Stomach (tissue), 8 donors: ENCODE measurements at regions not wholly inside any gene's neighbourhood (a gene's known extent, or its start where the extent isn't known, plus 50 kb on each side); places are given as distances from the start of the nearest gene placed in this dataset.
A peak's percentile ranks its signal among the peaks of the same experiment; 100 is the strongest.

Experiments
- DNase-seq, 2 donors: peaks; one replicate each; pipeline versions ENCODE4 v3.0.0 to v3.0.0-alpha.2; 2013 to 2019
- H3K27ac ChIP-seq, 5 donors: fragments of 200-600 bp in 4 of 5; sonication (generic) in 4 of 5; one replicate each; pipeline ENCODE4 v1.5.1; 2013 to 2019; ENCODE audit warnings: mild to moderate bottlenecking in 1 of 5, moderate library complexity in 1 of 5
- H3K27me3 ChIP-seq, 3 donors: fragments of 200-600 bp; sonication (generic); one replicate each; pipeline ENCODE4 v1.5.1; 2017 to 2019; ENCODE audit warnings: mixed run types in 1 of 3
- H3K36me3 ChIP-seq, 4 donors: fragments of 200-600 bp; sonication (generic); 1 replicate in 3 of 4; 2 replicates in 1 of 4; pipeline ENCODE4 v1.5.1; 2016 to 2019
- H3K4me1 ChIP-seq, 4 donors: fragments of 200-600 bp; sonication (generic); one replicate each; pipeline ENCODE4 v1.5.1; 2016 to 2019
- H3K4me3 ChIP-seq, 4 donors: fragments of 200-600 bp; sonication (generic) in 3 of 4; one replicate each; pipeline ENCODE4 v1.5.1; 2016 to 2019; ENCODE audit warnings: mild to moderate bottlenecking in 1 of 4
- H3K9me3 ChIP-seq, 4 donors: fragments of 200-600 bp; sonication (generic); one replicate each; pipeline ENCODE4 v1.5.1; 2016 to 2019
- EP300 ChIP-seq: sonication (generic); formaldehyde crosslinking; IDR thresholded peaks from one replicate; pipeline ENCODE4 v1.6.1; 2017; ENCODE audit warnings: antibody characterized with exemption
- POLR2A ChIP-seq, 4 donors: fragments of 450-650 bp; IDR thresholded peaks; one replicate each; pipeline ENCODE4 v1.6.1; 2016; ENCODE audit warnings: antibody characterized with exemption in 4 of 4, control low read depth in 2 of 4, mild to moderate bottlenecking in 1 of 4, moderate library complexity in 1 of 4
- POLR2AphosphoS5 ChIP-seq, 3 donors: sonication (generic); formaldehyde crosslinking; IDR thresholded peaks; one replicate each; pipeline ENCODE4 v1.6.1; 2016; ENCODE audit warnings: antibody characterized with exemption in 3 of 3
- WGBS, 5 donors: extraction: QIAGEN DNeasy Blood & Tissue Kit in 3 of 5; methylation state at CpG; one replicate each; pipeline versions ENCODE4 v1.1.5 to v1.1.7; 2013 to 2018; 5-methylcytosine and 5-hydroxymethylcytosine counted together
- intact Hi-C: fragments of 100-400 bp; cut with DNase I; formaldehyde crosslinking; loops from one replicate; pipeline ENCODE4 v1.15.1; 2023; ENCODE audit warnings: low total_unique reads
- TF ChIP-seq, protein P1 (sequence below), 7 experiments: fragments of 450-650 bp in 4 of 7; fragments of 200-600 bp in 3 of 7; sonication (generic) in 3 of 7; IDR thresholded peaks; one replicate each; pipeline ENCODE4 v1.5.1; 2016 to 2019; ENCODE audit warnings: antibody characterized with exemption in 7 of 7, control low read depth in 2 of 7, mild to moderate bottlenecking in 1 of 7
- donor health status: healthy with polysubstance abuse.
- donor health status: Bipolar disorder and iron deficiency.
- donor health status: healthy.

- no peaks in the 10 kb centered on the region for H3K27me3 ChIP-seq
- no peak for TF ChIP-seq POLR2A (IDR thresholded peaks at IDR 0.05)
- TF ChIP-seq, protein P1, sequence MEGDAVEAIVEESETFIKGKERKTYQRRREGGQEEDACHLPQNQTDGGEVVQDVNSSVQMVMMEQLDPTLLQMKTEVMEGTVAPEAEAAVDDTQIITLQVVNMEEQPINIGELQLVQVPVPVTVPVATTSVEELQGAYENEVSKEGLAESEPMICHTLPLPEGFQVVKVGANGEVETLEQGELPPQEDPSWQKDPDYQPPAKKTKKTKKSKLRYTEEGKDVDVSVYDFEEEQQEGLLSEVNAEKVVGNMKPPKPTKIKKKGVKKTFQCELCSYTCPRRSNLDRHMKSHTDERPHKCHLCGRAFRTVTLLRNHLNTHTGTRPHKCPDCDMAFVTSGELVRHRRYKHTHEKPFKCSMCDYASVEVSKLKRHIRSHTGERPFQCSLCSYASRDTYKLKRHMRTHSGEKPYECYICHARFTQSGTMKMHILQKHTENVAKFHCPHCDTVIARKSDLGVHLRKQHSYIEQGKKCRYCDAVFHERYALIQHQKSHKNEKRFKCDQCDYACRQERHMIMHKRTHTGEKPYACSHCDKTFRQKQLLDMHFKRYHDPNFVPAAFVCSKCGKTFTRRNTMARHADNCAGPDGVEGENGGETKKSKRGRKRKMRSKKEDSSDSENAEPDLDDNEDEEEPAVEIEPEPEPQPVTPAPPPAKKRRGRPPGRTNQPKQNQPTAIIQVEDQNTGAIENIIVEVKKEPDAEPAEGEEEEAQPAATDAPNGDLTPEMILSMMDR (IDR thresholded peaks at IDR 0.05): no peak
- no peak for TF ChIP-seq EP300
- no peak for TF ChIP-seq POLR2AphosphoS5 (IDR thresholded peaks at IDR 0.05)
- no peaks in the 10 kb centered on the region for H3K9me3 ChIP-seq
- H3K4me3 ChIP-seq: no peak overlapping the region
- no peak for DNase-seq
- intact Hi-C loops: no loop called here
- no peak overlapping the region for H3K27ac ChIP-seq
- WGBS, 5 donors: 17 to 28% (median 25%) methylated on average over 6 of the region's 6 CpGs
- no peaks in the 10 kb centered on the region for H3K4me1 ChIP-seq
- no peaks in the 10 kb centered on the region for H3K36me3 ChIP-seq
These were observed 318.4 kb downstream of the SLC6A15 start for GRCh38 chr12:84594157-84594556.

GRCh38 chr12:84585776-84586395 is 326.7 kb downstream of the SLC6A15 start:
- Histone ChIP-seq H3K4me3 (no peak overlapping the region), H3K27ac (no peak overlapping the region), H3K27me3 (no peaks in the 10 kb centered on the region), H3K9me3 (no peaks in the 10 kb centered on the region), H3K4me1 (no peaks in the 10 kb centered on the region), H3K36me3 (no peaks in the 10 kb centered on the region)
- TF ChIP-seq EP300 (no peak), POLR2AphosphoS5 (IDR thresholded peaks at IDR 0.05) (no peak), POLR2A (IDR thresholded peaks at IDR 0.05) (no peak)
- TF ChIP-seq, protein P1 (IDR thresholded peaks at IDR 0.05): no peak
- intact Hi-C loops: no loop called here
- peak in 1 of 2 donors; percentile 9 for DNase-seq
- 39 to 65% (median 60%) methylated on average over 5 of the region's 5 CpGs for WGBS, 5 donors

DNA sequence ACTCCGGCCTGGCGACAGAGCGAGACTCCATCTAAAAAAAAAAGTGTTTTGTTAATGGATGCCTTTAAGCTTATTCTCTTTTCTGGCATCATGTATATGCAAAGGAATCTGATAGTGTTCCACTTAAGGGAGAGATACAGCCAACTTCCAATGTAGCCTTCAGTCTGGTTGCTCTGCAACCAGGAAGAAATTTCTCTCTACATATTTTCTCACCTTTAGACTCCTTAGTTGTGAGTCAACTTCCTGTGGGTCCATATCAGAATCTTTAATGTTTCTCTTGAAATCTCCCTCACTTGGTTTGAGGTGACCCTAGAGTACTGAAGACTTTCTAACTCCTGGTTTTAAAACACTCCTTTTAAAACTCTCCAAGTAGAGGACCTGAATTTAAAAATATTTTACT is 340.4 kb downstream of the SLC6A15 start:
- 61 to 67% (median 65%) methylated on average over 3 of the region's 3 CpGs for WGBS, 5 donors
- no peak for DNase-seq
- TF ChIP-seq POLR2A (IDR thresholded peaks at IDR 0.05) (no peak), EP300 (no peak), POLR2AphosphoS5 (IDR thresholded peaks at IDR 0.05) (no peak)
- TF ChIP-seq, protein P1 (IDR thresholded peaks at IDR 0.05): no peak
- Histone ChIP-seq H3K9me3 (peaks cover 0 to 13% (median 6%) of the 10 kb centered on the region in 4 donors), H3K27ac (no peak overlapping the region), H3K4me1 (no peaks in the 10 kb centered on the region), H3K4me3 (no peak overlapping the region), H3K27me3 (no peaks in the 10 kb centered on the region), H3K36me3 (no peaks in the 10 kb centered on the region)
- intact Hi-C loops: no loop called here

DNA sequence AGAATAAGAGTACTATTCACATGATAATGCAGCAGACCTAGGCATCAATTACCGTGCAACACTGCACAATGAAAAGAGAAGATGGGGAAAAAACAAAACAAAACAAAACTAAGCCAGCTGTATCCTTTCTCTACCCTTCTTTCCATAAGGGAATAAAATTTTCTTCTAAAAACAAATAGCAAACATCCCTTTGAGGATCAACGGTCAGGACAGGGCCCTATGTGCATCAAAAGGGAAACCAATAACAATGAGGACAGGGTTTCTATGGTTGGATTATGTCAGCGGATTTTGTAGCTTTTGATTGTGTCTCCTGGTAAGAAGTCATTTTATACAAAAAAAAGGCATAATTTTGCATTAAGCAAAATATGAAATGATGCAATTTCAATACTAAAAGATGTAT is 350.3 kb downstream of the SLC6A15 start:
- H3K4me1 ChIP-seq: no peaks in the 10 kb centered on the region
- WGBS, 5 donors: 53 to 68% (median 62%) methylated on average over 3 of the region's 3 CpGs
- H3K9me3 ChIP-seq: peaks cover 0 to 6% (median 2%) of the 10 kb centered on the region in 4 donors
- no peak overlapping the region for H3K4me3 ChIP-seq
- H3K36me3 ChIP-seq: no peaks in the 10 kb centered on the region
- no peak overlapping the region for H3K27ac ChIP-seq
- no peaks in the 10 kb centered on the region for H3K27me3 ChIP-seq
- intact Hi-C loops: no loop called here
- no peak for DNase-seq
- TF ChIP-seq POLR2A (IDR thresholded peaks at IDR 0.05) (no peak), POLR2AphosphoS5 (IDR thresholded peaks at IDR 0.05) (no peak), EP300 (no peak)
- TF ChIP-seq, protein P1 (IDR thresholded peaks at IDR 0.05): no peak
